SJCRH30 (cell line): ENCODE measurements at regions not wholly inside any gene's neighbourhood (a gene's known extent, or its start where the extent isn't known, plus 50 kb on each side); places are given as distances from the start of the nearest gene placed in this dataset.
A peak's percentile ranks its signal among the peaks of the same experiment; 100 is the strongest.
"Not testable (repeated sequence)": the region's sequence is repeated elsewhere in the genome, so short reads cannot be mapped to it uniquely, and the experiment has no call there.

Experiments used
- DNase-seq, 2 experiments: peaks; one replicate each; pipeline ENCODE4 v3.0.0-alpha.2; 2015 to 2020
- H3K27ac ChIP-seq: fragments of 250-450 bp; sonication (Bioruptor Pico); 2 replicates; pipeline ENCODE4 v1.5.1; 2020; ENCODE audit warnings: mild to moderate bottlenecking, moderate library complexity
- H3K27me3 ChIP-seq: fragments of 250-450 bp; sonication (Bioruptor Pico); 2 replicates; pipeline ENCODE4 v1.5.1; 2020; ENCODE audit warnings: mild to moderate bottlenecking, moderate library complexity
- H3K36me3 ChIP-seq: fragments of 250-450 bp; sonication (Bioruptor Pico); 2 replicates; pipeline ENCODE4 v1.5.1; 2020; ENCODE audit warnings: mild to moderate bottlenecking, moderate library complexity
- H3K4me1 ChIP-seq: fragments of 250-450 bp; sonication (Bioruptor Pico); 2 replicates; pipeline ENCODE4 v1.5.1; 2020; ENCODE audit warnings: mild to moderate bottlenecking, moderate library complexity
- H3K4me3 ChIP-seq: fragments of 250-450 bp; sonication (Bioruptor Pico); 2 replicates; pipeline ENCODE4 v1.5.1; 2020; ENCODE audit warnings: mild to moderate bottlenecking, moderate library complexity
- H3K9me3 ChIP-seq: fragments of 250-450 bp; sonication (Bioruptor Pico); replicated peaks from 2 replicates; pipeline ENCODE4 v1.5.1; 2020; ENCODE audit warnings: mild to moderate bottlenecking, moderate library complexity

- no peaks in the 10 kb centered on the region for H3K27me3 ChIP-seq
- H3K4me3 ChIP-seq: no peak overlapping the region
- H3K9me3 ChIP-seq: no peaks in the 10 kb centered on the region; the same call in 1 of the 2 replicates
- no peak overlapping the region for H3K27ac ChIP-seq
- no peaks in the 10 kb centered on the region for H3K36me3 ChIP-seq
- H3K4me1 ChIP-seq: peaks cover 9% of the 10 kb centered on the region
- no peak for DNase-seq
These were observed 602.4 kb downstream of the COL12A1 start for GRCh38 chr6:74603322-74604076.

DNA sequence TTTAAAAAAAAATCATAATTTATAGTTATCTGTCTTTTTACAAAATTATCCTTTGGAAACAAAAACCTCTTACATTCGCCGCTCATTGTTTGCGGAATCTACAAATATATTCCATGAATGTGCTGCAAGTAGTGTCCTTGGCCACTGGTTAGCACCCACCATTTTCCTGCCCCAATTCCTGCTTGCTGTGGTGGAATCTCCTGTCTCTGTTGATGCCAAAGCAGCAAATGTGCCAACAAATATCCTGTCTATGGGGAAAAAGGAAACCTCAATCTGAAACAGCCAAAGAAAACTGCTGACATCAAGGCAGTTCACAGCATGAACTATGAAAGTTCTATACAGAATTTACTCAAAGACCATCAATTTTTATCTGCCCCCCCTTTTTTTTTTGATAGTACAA is 603.6 kb downstream of the COL12A1 start:
- no peaks in the 10 kb centered on the region for H3K27me3 ChIP-seq
- peaks cover 9% of the 10 kb centered on the region for H3K4me1 ChIP-seq
- no peaks in the 10 kb centered on the region for H3K36me3 ChIP-seq
- no peak overlapping the region for H3K27ac ChIP-seq
- no peaks in the 10 kb centered on the region; the same call in 1 of the 2 replicates for H3K9me3 ChIP-seq
- DNase-seq: no peak
- no peak overlapping the region for H3K4me3 ChIP-seq

- no peaks in the 10 kb centered on the region for H3K36me3 ChIP-seq
- no peak overlapping the region for H3K4me3 ChIP-seq
- peaks cover 11% of the 10 kb centered on the region for H3K4me1 ChIP-seq
- H3K27me3 ChIP-seq: no peaks in the 10 kb centered on the region
- no peaks in the 10 kb centered on the region; the same call in 1 of the 2 replicates for H3K9me3 ChIP-seq
- no peak for DNase-seq
- no peak overlapping the region for H3K27ac ChIP-seq
These were observed 607.1 kb downstream of the COL12A1 start for GRCh38 chr6:74598462-74599393.

GRCh38 chr6:74597840-74598239 is 608.0 kb downstream of the COL12A1 start:
- H3K4me1 ChIP-seq: peaks cover 8% of the 10 kb centered on the region
- no peaks in the 10 kb centered on the region for H3K27me3 ChIP-seq
- H3K4me3 ChIP-seq: no peak overlapping the region
- peaks cover 4% of the 10 kb centered on the region; the same call in 1 of the 2 replicates for H3K9me3 ChIP-seq
- no peak for DNase-seq
- H3K36me3 ChIP-seq: no peaks in the 10 kb centered on the region
- no peak overlapping the region for H3K27ac ChIP-seq

DNA sequence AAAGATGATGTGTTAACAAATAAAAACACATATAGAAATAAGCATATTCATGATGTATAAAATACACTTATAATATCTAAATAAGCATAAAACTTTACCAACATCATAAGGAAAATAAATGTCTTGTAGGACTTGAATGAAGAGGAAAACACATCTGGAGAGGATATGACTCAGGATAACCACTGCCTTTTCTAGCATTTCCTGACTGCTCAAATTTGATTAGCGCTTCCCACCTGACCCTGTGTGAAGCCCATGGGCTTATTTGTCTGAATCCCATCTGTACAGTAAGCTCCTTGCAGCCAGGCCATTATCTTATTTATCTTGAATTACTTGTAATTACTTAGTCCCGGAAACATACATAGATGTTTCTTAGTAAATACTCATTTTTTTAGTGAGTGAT is 608.6 kb downstream of the COL12A1 start:
- no peaks in the 10 kb centered on the region for H3K27me3 ChIP-seq
- no peak for DNase-seq
- no peaks in the 10 kb centered on the region for H3K36me3 ChIP-seq
- no peak overlapping the region for H3K4me3 ChIP-seq
- no peak overlapping the region for H3K27ac ChIP-seq
- H3K9me3 ChIP-seq: peaks cover 4% of the 10 kb centered on the region; the same call in 1 of the 2 replicates
- H3K4me1 ChIP-seq: peaks cover 8% of the 10 kb centered on the region

DNA sequence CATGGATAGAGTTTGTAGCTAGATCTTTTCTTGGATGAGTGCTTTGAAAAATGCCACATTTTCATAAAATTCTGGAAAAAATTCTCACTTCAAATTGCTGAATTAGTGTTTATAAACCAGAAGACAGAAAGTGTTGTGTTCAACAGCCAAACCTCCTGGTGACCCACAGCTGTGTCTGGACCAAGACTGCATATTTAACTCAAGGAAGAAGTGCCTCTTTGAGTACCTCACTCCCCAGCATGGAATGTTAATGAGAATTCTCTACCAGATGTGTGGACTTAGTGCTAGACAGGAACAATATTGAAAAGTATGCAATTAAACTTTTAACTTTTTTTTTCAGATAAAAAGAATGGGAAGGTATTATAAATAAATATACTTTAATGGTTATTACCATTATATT is 609.3 kb downstream of the COL12A1 start:
- no peaks in the 10 kb centered on the region for H3K36me3 ChIP-seq
- peaks cover 4% of the 10 kb centered on the region; the same call in 1 of the 2 replicates for H3K9me3 ChIP-seq
- H3K27me3 ChIP-seq: no peaks in the 10 kb centered on the region
- H3K27ac ChIP-seq: no peak overlapping the region
- H3K4me1 ChIP-seq: peaks cover 8% of the 10 kb centered on the region
- DNase-seq: no peak
- H3K4me3 ChIP-seq: no peak overlapping the region

DNA sequence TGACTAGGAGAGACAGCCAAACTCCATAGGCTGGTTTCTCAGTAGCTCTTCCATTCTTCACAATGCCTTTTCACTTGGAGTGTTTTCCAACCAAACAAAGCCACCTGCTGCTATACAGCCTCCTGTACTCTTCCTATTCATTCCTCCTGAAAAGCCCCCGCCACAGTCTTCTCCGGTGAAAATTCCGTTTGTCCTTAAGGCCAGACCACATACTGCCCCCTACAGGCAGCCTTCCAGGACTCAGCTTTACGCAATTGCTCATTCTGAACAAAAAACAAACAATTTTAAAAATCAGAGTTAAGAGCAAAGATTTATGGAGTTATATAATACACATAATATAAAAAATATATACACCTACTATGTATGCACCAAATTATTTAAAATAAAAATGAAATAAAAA is 611.5 kb downstream of the COL12A1 start:
- H3K4me3 ChIP-seq, H3K27ac ChIP-seq, H3K9me3 ChIP-seq, H3K4me1 ChIP-seq, H3K27me3 ChIP-seq, H3K36me3 ChIP-seq, DNase-seq: not testable (repeated sequence)

DNA sequence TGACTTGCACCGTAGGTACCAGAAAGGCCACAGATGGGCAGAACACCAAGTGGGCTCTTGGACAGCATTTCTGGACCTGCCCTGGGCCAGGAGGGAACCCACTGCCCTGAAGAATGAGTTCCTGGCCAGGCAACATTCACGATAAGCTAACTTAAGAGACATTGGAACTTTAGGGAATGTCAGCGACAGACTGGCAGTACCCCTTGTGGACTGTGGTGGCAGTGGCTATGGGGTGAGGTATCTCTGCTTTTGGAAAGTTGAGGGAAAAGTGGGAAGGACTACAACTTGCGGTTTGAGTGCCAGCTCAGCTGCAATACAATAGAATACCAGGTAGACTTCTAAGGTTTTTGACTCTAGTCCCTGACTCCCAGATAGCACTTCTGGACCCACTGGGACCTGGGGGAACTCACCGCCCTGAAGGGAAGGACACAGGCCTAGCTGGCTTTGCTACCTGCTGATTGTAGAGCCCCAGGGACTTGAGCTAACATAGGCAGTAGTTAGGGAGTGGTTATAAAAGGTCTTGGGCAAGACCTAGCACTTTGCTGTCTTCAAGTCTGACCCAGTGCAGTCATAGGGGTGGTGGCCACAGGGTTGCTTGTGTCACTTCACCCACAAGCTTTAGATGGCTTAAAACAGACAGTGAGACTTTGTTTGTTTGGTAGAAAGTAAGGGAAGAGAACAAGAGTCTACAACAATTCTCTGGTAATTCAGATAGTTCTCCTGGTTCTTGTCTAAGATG is 617.6 kb downstream of the COL12A1 start:
- no peaks in the 10 kb centered on the region for H3K36me3 ChIP-seq
- peaks cover 4% of the 10 kb centered on the region; the same call in 1 of the 2 replicates for H3K9me3 ChIP-seq
- H3K4me3 ChIP-seq: no peak overlapping the region
- no peaks in the 10 kb centered on the region for H3K4me1 ChIP-seq
- H3K27ac ChIP-seq: no peak overlapping the region
- no peak for DNase-seq
- no peaks in the 10 kb centered on the region for H3K27me3 ChIP-seq

- Histone ChIP-seq H3K4me1 (no peaks in the 10 kb centered on the region), H3K27me3 (no peaks in the 10 kb centered on the region), H3K27ac (no peak overlapping the region), H3K9me3 (no peaks in the 10 kb centered on the region), H3K36me3 (no peaks in the 10 kb centered on the region), H3K4me3 (no peak overlapping the region)
- DNase-seq: no peak
These were observed 618.5 kb downstream of the COL12A1 start for GRCh38 chr6:74587386-74587785.

DNA sequence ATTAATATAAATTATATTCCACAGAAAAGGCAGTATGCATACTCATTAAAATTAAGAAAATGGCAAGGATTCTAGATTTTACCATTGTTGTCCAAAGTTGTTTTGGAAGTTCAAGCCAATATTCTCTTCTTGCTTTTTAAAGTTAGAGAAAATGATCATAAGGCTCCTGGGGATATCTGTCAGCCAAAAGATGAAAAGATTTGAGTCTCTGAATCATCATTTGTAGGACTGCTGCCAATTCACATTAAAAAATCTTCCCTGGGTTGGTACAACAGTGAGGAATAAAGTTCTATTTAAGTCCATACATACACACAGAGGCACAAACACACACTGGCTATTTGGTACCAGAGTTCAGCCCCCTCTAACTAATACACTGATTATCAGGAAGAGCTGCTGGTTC is 620.1 kb downstream of the COL12A1 start:
- no peak for DNase-seq
- Histone ChIP-seq H3K9me3 (no peaks in the 10 kb centered on the region), H3K36me3 (no peaks in the 10 kb centered on the region)

DNA sequence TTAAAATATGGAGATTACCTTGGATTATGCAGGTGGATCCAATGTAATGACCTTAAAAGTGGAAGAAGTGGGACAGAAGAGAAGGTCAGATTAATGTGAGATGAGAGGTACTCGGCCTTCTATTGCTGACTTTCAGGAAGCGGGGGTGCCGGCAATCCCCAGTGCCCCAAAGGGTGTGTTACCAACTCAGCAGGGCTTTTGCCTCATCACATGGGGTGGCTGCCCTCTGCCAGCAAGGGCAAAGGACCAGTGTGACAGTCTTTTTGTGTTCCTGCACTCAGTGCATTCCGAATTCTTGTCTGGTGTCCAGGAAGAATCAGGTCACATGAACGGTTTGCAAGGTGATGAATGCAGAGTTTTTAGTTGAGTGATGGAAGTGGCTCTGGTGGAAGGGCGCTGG is 624.2 kb downstream of the COL12A1 start:
- H3K27me3 ChIP-seq: no peaks in the 10 kb centered on the region
- H3K27ac ChIP-seq: no peak overlapping the region
- peaks cover 25% of the 10 kb centered on the region for H3K4me1 ChIP-seq
- no peak for DNase-seq
- no peak overlapping the region for H3K4me3 ChIP-seq
- H3K9me3 ChIP-seq: 0 out of 2 replicates have a peak, but pooled peaks cover 3% of the 10 kb centered on the region
- H3K36me3 ChIP-seq: no peaks in the 10 kb centered on the region

More for the DNA sequence above, 620.1 kb downstream of the COL12A1 start:
- H3K27me3 ChIP-seq: no peaks in the 10 kb centered on the region
- no peak overlapping the region for H3K4me3 ChIP-seq
- no peak overlapping the region for H3K27ac ChIP-seq
- no peaks in the 10 kb centered on the region for H3K4me1 ChIP-seq

GRCh38 chr6:74579794-74580193 is 626.1 kb downstream of the COL12A1 start:
- H3K27me3 ChIP-seq: no peaks in the 10 kb centered on the region
- H3K27ac ChIP-seq: no peak overlapping the region
- no peaks in the 10 kb centered on the region for H3K36me3 ChIP-seq
- peaks cover 25% of the 10 kb centered on the region for H3K4me1 ChIP-seq
- H3K4me3 ChIP-seq: no peak overlapping the region
- DNase-seq: no peak
- 0 out of 2 replicates have a peak, but pooled peaks cover 3% of the 10 kb centered on the region for H3K9me3 ChIP-seq

DNA sequence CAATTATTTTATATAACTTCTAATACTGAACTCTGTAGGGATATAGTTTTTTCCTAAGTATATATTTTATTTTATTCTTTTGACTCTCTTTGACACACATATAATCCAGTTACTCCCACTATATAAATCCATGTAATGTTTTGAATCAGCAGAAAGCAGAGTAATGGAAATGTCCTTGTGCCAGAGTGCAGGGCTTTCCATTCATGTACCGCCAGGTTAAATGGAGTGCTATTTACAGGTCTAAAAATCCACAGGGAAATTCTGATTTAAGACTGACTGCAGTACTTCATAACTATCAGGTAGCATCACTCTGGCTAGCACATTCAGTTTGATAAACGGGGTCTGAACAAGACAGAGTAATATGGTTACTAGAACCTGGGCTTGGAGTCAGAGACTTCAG is 626.8 kb downstream of the COL12A1 start:
- peak overlapping the region; percentile 65; the same call in 1 of the 2 replicates for H3K27ac ChIP-seq
- no peaks in the 10 kb centered on the region for H3K36me3 ChIP-seq
- DNase-seq: peak in 1 of 2 experiments; percentile 12
- H3K27me3 ChIP-seq: no peaks in the 10 kb centered on the region
- H3K9me3 ChIP-seq: 0 out of 2 replicates have a peak, but pooled peaks cover 3% of the 10 kb centered on the region
- peaks cover 25% of the 10 kb centered on the region for H3K4me1 ChIP-seq
- no peak overlapping the region for H3K4me3 ChIP-seq

GRCh38 chr6:74578339-74578738 is 627.5 kb downstream of the COL12A1 start:
- Histone ChIP-seq H3K4me3 (no peak overlapping the region), H3K9me3 (0 out of 2 replicates have a peak, but pooled peaks cover 3% of the 10 kb centered on the region), H3K27ac (peak overlapping the region; percentile 65), H3K36me3 (no peaks in the 10 kb centered on the region), H3K4me1 (peaks cover 25% of the 10 kb centered on the region), H3K27me3 (no peaks in the 10 kb centered on the region)
- DNase-seq: peak; percentile 17 to 79
